ENCODE measurements at regions not wholly inside any gene's neighbourhood (a gene's known extent, or its start where the extent isn't known, plus 50 kb on each side); places are given as distances from the start of the nearest gene placed in this dataset.

- RAD21 ChIA-PET (ENCODE audit: low non-redundant PET in 1 of 2, low total read pairs in 2 of 2, uncharacterized antibody in 2 of 2, unreplicated experiment in 2 of 2), result no interaction called here
- intact Hi-C loops (cut with micrococcal nuclease), result no loop called here
- Histone ChIP-seq H4K20me1 (ENCODE audit: insufficient read depth) (no peaks in the 10 kb centered on the region), H3K36me3 (ENCODE audit: control insufficient read depth in 1 of 2, insufficient read depth in 2 of 2, low read length in 2 of 2) (no peaks in the 10 kb centered on the region), H2AFZ (ENCODE audit: low read depth, low read length, poor library complexity, severe bottlenecking) (no peak overlapping the region), H3K27me3 (ENCODE audit: insufficient read depth, low read length) (no peaks in the 10 kb centered on the region), H3K9me2 (ENCODE audit: insufficient read depth) (no peaks in the 10 kb centered on the region), H3K9ac (ENCODE audit: low read length) (no peak overlapping the region), H3K27ac (ENCODE audit: low read depth, low read length) (no peak overlapping the region), H3K4me2 (ENCODE audit: low read length) (no peak overlapping the region), H3K4me3 (replicated peaks in 1 of 2; ENCODE audit: low read depth in 1 of 2, low read length in 2 of 2) (no peak overlapping the region), H3K4me1 (ENCODE audit: control insufficient read depth in 1 of 2, insufficient read depth in 2 of 2, low read length in 2 of 2) (peaks cover 0 to 11% of the 10 kb centered on the region in 2 experiments; a peak in 1 of 4 replicates), H3K79me2 (ENCODE audit: insufficient read depth, low read length) (no peaks in the 10 kb centered on the region), H3K9me3 (ENCODE audit: control insufficient read depth in 1 of 2, insufficient read depth in 1 of 2, low read depth in 1 of 2, low read length in 2 of 2) (no peaks in the 10 kb centered on the region)
- ATAC-seq (no peak), DNase-seq (ENCODE audit: low read depth, low spot score) (no peak)
- CTCF ChIA-PET, result interaction anchor here (1.7 to 1.8 kb wide), 2 partner anchors 14 to 261 kb away, joined by 4 to 5 read pairs; no protein-coding TSS in a partner anchor
- TF ChIP-seq POLR2AphosphoS5 (IDR thresholded peaks at IDR 0.05; ENCODE audit: low read depth, low read length) (no peak), CBX3 (IDR thresholded peaks at IDR 0.05; ENCODE audit: low read depth) (no peak), ZBTB33 (IDR thresholded peaks at IDR 0.05; ENCODE audit: extremely low read depth, insufficient replicate concordance, low read length) (no peak), EZH2phosphoT487 (IDR thresholded peaks at IDR 0.05; ENCODE audit: borderline replicate concordance) (no peak), RAD21 (IDR thresholded peaks at IDR 0.05; ENCODE audit: low read depth) (no peak)
- BruUV-seq (replicated peaks), result no TSS peak
- POLR2A ChIA-PET, result no interaction called here
Measured at GRCh38 chr14:100391724-100392123, 68.6 kb downstream of the SLC25A47 start.

- Histone ChIP-seq H3K4me2 (ENCODE audit: low read length) (no peak overlapping the region), H3K4me3 (replicated peaks in 1 of 2; ENCODE audit: low read depth in 1 of 2, low read length in 2 of 2) (no peak overlapping the region), H2AFZ (ENCODE audit: low read depth, low read length, poor library complexity, severe bottlenecking) (no peak overlapping the region), H3K27ac (ENCODE audit: low read depth, low read length) (no peak overlapping the region), H3K79me2 (ENCODE audit: insufficient read depth, low read length) (no peaks in the 10 kb centered on the region), H3K4me1 (ENCODE audit: control insufficient read depth in 1 of 2, insufficient read depth in 2 of 2, low read length in 2 of 2) (peaks cover 0 to 11% of the 10 kb centered on the region in 2 experiments; a peak in 1 of 4 replicates), H4K20me1 (ENCODE audit: insufficient read depth) (no peaks in the 10 kb centered on the region), H3K36me3 (ENCODE audit: control insufficient read depth in 1 of 2, insufficient read depth in 2 of 2, low read length in 2 of 2) (no peaks in the 10 kb centered on the region), H3K9me3 (ENCODE audit: control insufficient read depth in 1 of 2, insufficient read depth in 1 of 2, low read depth in 1 of 2, low read length in 2 of 2) (no peaks in the 10 kb centered on the region), H3K27me3 (ENCODE audit: insufficient read depth, low read length) (no peaks in the 10 kb centered on the region), H3K9me2 (ENCODE audit: insufficient read depth) (no peaks in the 10 kb centered on the region), H3K9ac (ENCODE audit: low read length) (no peak overlapping the region)
- ATAC-seq (no peak), DNase-seq (ENCODE audit: low read depth, low spot score) (no peak)
- TF ChIP-seq SP1 (IDR thresholded peaks at IDR 0.05; ENCODE audit: low read depth) (no peak), EZH2 (IDR thresholded peaks at IDR 0.05) (no peak), ZBTB33 (IDR thresholded peaks at IDR 0.05; ENCODE audit: extremely low read depth, insufficient replicate concordance, low read length) (no peak), JUND (IDR thresholded peaks at IDR 0.05) (no peak), TCF7L2 (IDR thresholded peaks at IDR 0.05; ENCODE audit: borderline replicate concordance, extremely low read depth, insufficient read depth, insufficient read length) (no peak), CEBPB (IDR thresholded peaks at IDR 0.05; ENCODE audit: low read depth) (no peak), EZH2phosphoT487 (IDR thresholded peaks at IDR 0.05; ENCODE audit: borderline replicate concordance) (no peak), SIN3A (IDR thresholded peaks at IDR 0.05; ENCODE audit: low read depth) (no peak), ELF1 (IDR thresholded peaks at IDR 0.05; ENCODE audit: borderline replicate concordance, low read depth) (no peak), SRF (IDR thresholded peaks at IDR 0.05; ENCODE audit: low read depth) (no peak), YY1 (IDR thresholded peaks at IDR 0.05; ENCODE audit: extremely low read depth, insufficient replicate concordance, low read depth, low read length) (no peak)
- POLR2A ChIA-PET, result no interaction called here
- CTCF ChIA-PET, result interaction anchor here (1.7 to 1.8 kb wide), 2 partner anchors 14 to 261 kb away, joined by 4 to 5 read pairs; no protein-coding TSS in a partner anchor
- intact Hi-C loops (cut with micrococcal nuclease), result no loop called here
- BruUV-seq (replicated peaks), result no TSS peak
- RAD21 ChIA-PET (ENCODE audit: low non-redundant PET in 1 of 2, low total read pairs in 2 of 2, uncharacterized antibody in 2 of 2, unreplicated experiment in 2 of 2), result no interaction called here
Measured at GRCh38 chr14:100392356-100392755, 69.2 kb downstream of the SLC25A47 start.

All from HCT116 (cell line).